Lower lobe of right lung (tissue), 2 donors: ENCODE measurements at regions not wholly inside any gene's neighbourhood (a gene's known extent, or its start where the extent isn't known, plus 50 kb on each side); places are given as distances from the start of the nearest gene placed in this dataset.

ENCODE experiments used
- ATAC-seq, 2 donors: fragments of 200-7000 bp; cut with Tn5 transposase; one replicate each; pipeline ENCODE4 v1.9.1; 2020 to 2022; ENCODE audit warnings: mild to moderate bottlenecking in 2 of 2, moderate library complexity in 2 of 2
- DNase-seq: peaks from one replicate; pipeline ENCODE4 v3.0.0-alpha.2; 2020
- H3K27ac ChIP-seq: fragments of 200-600 bp; one replicate; pipeline ENCODE4 v1.8.0; 2022
- H3K27me3 ChIP-seq: fragments of 200-600 bp; one replicate; pipeline ENCODE4 v1.8.0; 2022; ENCODE audit warnings: low read depth
- H3K36me3 ChIP-seq: fragments of 200-600 bp; one replicate; pipeline ENCODE4 v1.8.0; 2022; ENCODE audit warnings: mild to moderate bottlenecking
- H3K4me1 ChIP-seq: fragments of 200-600 bp; one replicate; pipeline ENCODE4 v1.8.0; 2022
- H3K4me3 ChIP-seq: fragments of 200-600 bp; one replicate; pipeline ENCODE4 v1.8.0; 2022; ENCODE audit warnings: mild to moderate bottlenecking
- H3K9me3 ChIP-seq: fragments of 200-600 bp; one replicate; pipeline ENCODE4 v1.8.0; 2022
- intact Hi-C: fragments of 100-400 bp; cut with DNase I; formaldehyde crosslinking; loops from one replicate; pipeline ENCODE4 v1.11.0; 2022
- TF ChIP-seq, protein P1 (sequence below): fragments of 200-600 bp; IDR thresholded peaks from one replicate; pipeline ENCODE4 v1.8.0; 2022; ENCODE audit warnings: antibody characterized with exemption, mild to moderate bottlenecking
- donor health status: DM: no; HTN: yes; CAD: no; lungs with severe emphysema.

DNA sequence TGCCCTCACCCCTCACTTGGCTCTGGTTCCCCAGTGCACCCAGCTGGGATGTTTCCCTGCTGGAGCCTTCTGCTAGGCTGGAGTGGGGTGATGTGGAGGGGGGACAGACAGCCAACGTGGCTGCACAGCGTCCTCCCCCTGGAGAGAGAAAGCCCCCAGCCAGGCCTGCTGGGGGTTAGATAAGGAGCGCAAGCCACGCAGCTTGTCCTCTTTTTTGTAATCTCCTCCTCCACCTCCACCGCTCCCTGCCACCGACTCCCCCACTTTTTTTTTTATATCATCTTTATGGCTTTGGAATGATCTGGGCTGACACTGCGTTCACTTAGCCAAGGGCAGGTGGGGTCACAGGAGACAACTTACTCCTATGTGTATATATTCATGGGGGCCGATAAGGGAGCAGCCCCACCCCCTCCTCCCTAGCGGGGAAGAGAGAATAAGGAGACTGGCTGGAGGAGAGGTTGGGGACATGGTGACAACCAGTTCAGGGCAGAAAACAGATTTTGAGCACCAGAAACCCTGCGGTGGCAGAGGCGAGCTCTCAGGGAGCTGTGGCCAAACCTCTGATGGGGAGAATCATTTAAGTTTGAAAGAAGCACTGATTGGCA lies 169.9 kb upstream of the LHX5 start:
- Histone ChIP-seq H3K4me3 (no peak overlapping the region), H3K9me3 (no peaks in the 10 kb centered on the region), H3K36me3 (no peaks in the 10 kb centered on the region), H3K27ac (no peak overlapping the region), H3K4me1 (no peaks in the 10 kb centered on the region), H3K27me3 (peaks cover 58% of the 10 kb centered on the region)
- ATAC-seq, result no peak
- TF ChIP-seq, protein P1, sequence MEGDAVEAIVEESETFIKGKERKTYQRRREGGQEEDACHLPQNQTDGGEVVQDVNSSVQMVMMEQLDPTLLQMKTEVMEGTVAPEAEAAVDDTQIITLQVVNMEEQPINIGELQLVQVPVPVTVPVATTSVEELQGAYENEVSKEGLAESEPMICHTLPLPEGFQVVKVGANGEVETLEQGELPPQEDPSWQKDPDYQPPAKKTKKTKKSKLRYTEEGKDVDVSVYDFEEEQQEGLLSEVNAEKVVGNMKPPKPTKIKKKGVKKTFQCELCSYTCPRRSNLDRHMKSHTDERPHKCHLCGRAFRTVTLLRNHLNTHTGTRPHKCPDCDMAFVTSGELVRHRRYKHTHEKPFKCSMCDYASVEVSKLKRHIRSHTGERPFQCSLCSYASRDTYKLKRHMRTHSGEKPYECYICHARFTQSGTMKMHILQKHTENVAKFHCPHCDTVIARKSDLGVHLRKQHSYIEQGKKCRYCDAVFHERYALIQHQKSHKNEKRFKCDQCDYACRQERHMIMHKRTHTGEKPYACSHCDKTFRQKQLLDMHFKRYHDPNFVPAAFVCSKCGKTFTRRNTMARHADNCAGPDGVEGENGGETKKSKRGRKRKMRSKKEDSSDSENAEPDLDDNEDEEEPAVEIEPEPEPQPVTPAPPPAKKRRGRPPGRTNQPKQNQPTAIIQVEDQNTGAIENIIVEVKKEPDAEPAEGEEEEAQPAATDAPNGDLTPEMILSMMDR, result no peak
- intact Hi-C loops, result no loop called here
- no peak for DNase-seq

DNA sequence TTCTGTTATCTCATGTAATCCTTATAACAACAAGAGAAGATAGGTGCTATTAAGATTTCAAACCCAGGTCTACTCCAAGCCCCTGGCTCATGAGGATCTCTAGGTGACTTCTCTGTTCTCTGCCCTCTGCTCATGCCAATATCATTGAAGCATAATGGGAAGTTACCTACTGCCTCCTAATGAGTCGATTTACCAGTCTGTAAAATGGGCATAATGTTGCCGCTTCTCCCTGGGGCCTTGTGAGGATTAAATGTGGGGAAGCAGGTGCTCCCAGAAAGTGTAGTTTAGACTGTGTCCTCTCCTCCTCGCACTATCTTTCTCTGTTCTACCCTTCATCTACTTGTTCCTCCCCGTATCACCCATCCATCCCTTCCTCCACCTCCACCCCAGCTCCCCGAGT lies 169.2 kb upstream of the LHX5 start:
- ATAC-seq (no peak), DNase-seq (no peak)
- H3K4me1 ChIP-seq, result no peaks in the 10 kb centered on the region
- H3K27me3 ChIP-seq, result peaks cover 55% of the 10 kb centered on the region
- H3K27ac ChIP-seq, result no peak overlapping the region
- no peaks in the 10 kb centered on the region for H3K9me3 ChIP-seq
- TF ChIP-seq, protein P1, result no peak
- intact Hi-C loops, result no loop called here
- H3K36me3 ChIP-seq, result no peaks in the 10 kb centered on the region
- H3K4me3 ChIP-seq, result no peak overlapping the region

DNA sequence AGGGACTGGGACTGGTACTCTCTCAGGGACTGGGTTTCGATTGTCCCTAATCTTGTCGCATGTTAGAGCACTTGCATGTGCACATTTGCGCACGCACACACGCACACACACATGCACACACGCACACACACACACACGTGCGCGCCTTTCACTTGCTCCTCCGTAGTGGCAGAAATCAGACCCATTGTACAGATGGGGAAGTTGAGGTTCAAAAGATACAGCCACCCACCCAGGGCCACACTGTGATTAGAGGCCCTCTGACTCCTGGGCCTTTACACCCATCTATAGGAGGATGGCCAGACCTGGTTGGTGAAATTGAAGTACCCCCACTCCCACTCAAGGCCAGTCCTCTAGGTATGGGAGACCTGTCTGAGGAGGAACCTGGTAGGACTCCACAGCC lies 167.8 kb upstream of the LHX5 start:
- Histone ChIP-seq H3K4me3 (no peak overlapping the region), H3K27ac (no peak overlapping the region), H3K27me3 (peaks cover 48% of the 10 kb centered on the region), H3K36me3 (no peaks in the 10 kb centered on the region), H3K9me3 (no peaks in the 10 kb centered on the region), H3K4me1 (no peaks in the 10 kb centered on the region)
- TF ChIP-seq, protein P1, result no peak
- intact Hi-C loops, result no loop called here
- no peak for DNase-seq
- ATAC-seq, result no peak

DNA sequence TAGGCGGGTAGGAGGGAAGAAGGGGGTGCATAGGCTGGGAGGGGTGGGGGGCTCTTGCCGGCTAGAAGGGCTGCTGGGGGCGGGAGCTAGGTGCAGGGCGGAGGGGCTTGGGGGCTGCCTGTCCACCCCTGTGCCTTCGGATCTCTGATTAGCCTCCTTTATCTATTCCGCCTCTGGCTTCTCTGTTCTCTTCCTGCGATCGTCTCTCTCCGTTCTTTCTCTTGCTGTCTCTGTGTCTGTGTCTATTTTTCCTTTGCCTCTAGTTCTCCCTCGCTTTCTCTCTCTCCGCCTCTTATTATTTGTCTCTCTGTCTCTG lies 166.7 kb upstream of the LHX5 start:
- Histone ChIP-seq H3K4me1 (no peaks in the 10 kb centered on the region), H3K27ac (no peak overlapping the region), H3K4me3 (no peak overlapping the region), H3K27me3 (peaks cover 37% of the 10 kb centered on the region), H3K9me3 (no peaks in the 10 kb centered on the region), H3K36me3 (no peaks in the 10 kb centered on the region)
- no peak for ATAC-seq
- intact Hi-C loops, result no loop called here
- no peak for DNase-seq
- TF ChIP-seq, protein P1, result no peak

DNA sequence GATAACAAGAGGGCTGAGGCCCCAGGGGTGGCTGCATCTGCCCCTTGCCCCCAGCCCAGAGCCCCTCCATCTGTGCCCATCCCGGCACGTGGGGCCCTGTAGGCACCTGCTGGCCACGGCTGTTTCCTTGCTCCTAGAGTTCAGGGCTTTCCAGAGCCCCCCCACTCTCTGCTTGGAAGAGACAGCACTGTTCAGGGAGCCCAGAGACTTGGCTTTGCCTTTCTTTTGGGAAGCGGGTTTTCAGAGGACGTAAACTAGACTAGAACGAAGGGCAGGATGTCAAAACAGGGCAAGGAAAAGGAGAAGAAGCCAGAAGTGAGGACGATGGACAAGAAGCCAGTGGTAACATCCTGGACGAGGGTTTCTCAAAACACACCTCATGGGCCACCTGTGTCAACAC lies 163.3 kb upstream of the LHX5 start:
- ATAC-seq, result no peak
- H3K36me3 ChIP-seq, result no peaks in the 10 kb centered on the region
- intact Hi-C loops, result no loop called here
- H3K9me3 ChIP-seq, result peaks cover 12% of the 10 kb centered on the region
- no peaks in the 10 kb centered on the region for H3K4me1 ChIP-seq
- H3K27me3 ChIP-seq, result peaks cover 24% of the 10 kb centered on the region
- TF ChIP-seq, protein P1, result no peak
- H3K4me3 ChIP-seq, result no peak overlapping the region
- H3K27ac ChIP-seq, result no peak overlapping the region
- DNase-seq, result no peak

DNA sequence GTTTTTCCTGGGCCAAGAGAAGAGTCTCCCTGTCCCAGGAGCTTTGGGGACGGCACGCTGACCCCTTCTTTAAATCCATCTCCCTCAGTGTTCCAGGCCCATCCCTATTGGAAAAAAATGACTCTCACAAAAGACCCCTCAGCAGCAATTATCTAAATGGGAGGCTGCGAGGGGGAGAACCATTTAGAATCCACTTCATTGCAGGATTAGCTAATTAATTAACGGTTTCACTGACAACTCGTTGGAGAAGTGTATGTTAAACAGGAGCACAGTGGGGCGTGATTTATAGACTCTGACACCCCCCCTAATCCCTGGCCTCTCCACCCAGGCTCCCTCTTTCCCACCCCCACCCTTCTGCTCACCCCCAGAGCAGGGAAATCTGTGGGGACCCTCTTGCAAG lies 162.8 kb upstream of the LHX5 start:
- no peak for ATAC-seq
- Histone ChIP-seq H3K27ac (no peak overlapping the region), H3K36me3 (no peaks in the 10 kb centered on the region), H3K27me3 (peaks cover 19% of the 10 kb centered on the region), H3K4me3 (no peak overlapping the region), H3K4me1 (no peaks in the 10 kb centered on the region), H3K9me3 (peaks cover 15% of the 10 kb centered on the region)
- intact Hi-C loops, result no loop called here
- no peak for DNase-seq
- TF ChIP-seq, protein P1, result no peak
